A549 (cell line): ENCODE measurements at regions not wholly inside any gene's neighbourhood (a gene's known extent, or its start where the extent isn't known, plus 50 kb on each side); places are given as distances from the start of the nearest gene placed in this dataset.

Experiments
- ATAC-seq, 2 experiments: fragments of 200-7000 bp in 1 of 2; fragments of >200 bp in 1 of 2; cut with Nextera tagmentation in 1 of 2; cut with Tn5 transposase in 1 of 2; 3 replicates each; pipeline versions ENCODE4 v1.8.0 to v1.9.1; 2018 to 2020; ENCODE audit warnings: mild to moderate bottlenecking in 1 of 2, moderate library complexity in 1 of 2
- CTCF ChIA-PET: fragments of 300-600 bp; sonication (Branson Sonifier 250); formaldehyde crosslinking; extraction: SDS; loops from one replicate; lab custom pipeline; 2021; ENCODE audit warnings: antibody characterized with exemption, inconsistent platforms; lab: Yijun Ruan, JAX
- POLR2A ChIA-PET: fragments of 350-600 bp; formaldehyde crosslinking; extraction: SDS; loops from one replicate; lab custom pipeline; 2021; ENCODE audit warnings: antibody characterized with exemption, inconsistent platforms; lab: Yijun Ruan, JAX
- DNase-seq, 2 experiments: peaks; one replicate each; pipeline versions ENCODE4 v3.0.0 to v3.0.0-alpha.2; 2011 to 2016; ENCODE audit warnings: low read depth in 1 of 2, low spot score in 1 of 2
- FAIRE-seq: peaks from 2 replicates; lab custom pipeline; 2011; peaks lifted over from hg19 to GRCh38; lab: Jason Lieb, UNC
- H3K27ac ChIP-seq, 2 experiments: fragments of >200 bp; sonication (Bioruptor Twin); formaldehyde crosslinking; 3 replicates each; pipeline ENCODE4 v1.5.1; 2016 to 2017
- H3K4me1 ChIP-seq: fragments of >200 bp; sonication (Bioruptor Twin); formaldehyde crosslinking; 3 replicates; pipeline ENCODE4 v1.6.1; 2016
- H3K4me2 ChIP-seq: fragments of >200 bp; sonication (Bioruptor Twin); formaldehyde crosslinking; 3 replicates; pipeline ENCODE4 v1.6.1; 2016
- H3K4me3 ChIP-seq: fragments of >200 bp; sonication (Bioruptor Twin); formaldehyde crosslinking; 3 replicates; pipeline ENCODE4 v1.5.1; 2016
- H3K9me3 ChIP-seq: fragments of >200 bp; sonication (Bioruptor Twin); formaldehyde crosslinking; 3 replicates; pipeline ENCODE4 v1.6.1; 2016
- CBX2 ChIP-seq: fragments of 200-600 bp; sonication (generic); IDR thresholded peaks from 2 replicates; pipeline ENCODE4 v1.6.1; 2016; ENCODE audit warnings: low read depth, mild to moderate bottlenecking, borderline replicate concordance
- CBX8 ChIP-seq: fragments of 200-600 bp; sonication (generic); IDR thresholded peaks from 2 replicates; pipeline ENCODE4 v1.6.1; 2016
- EHF ChIP-seq: fragments of 250-450 bp; sonication (Bioruptor Pico); IDR thresholded peaks from 2 replicates; pipeline ENCODE4 v1.5.0; 2020; ENCODE audit warnings: mild to moderate bottlenecking
- EP300 ChIP-seq, 2 experiments: fragments of >200 bp; sonication (Bioruptor Twin); formaldehyde crosslinking; IDR thresholded peaks; 2 replicates in 1 of 2; 3 replicates in 1 of 2; pipeline ENCODE4 v1.6.1; 2016 to 2017
- FOSL2 ChIP-seq, 2 experiments: fragments of 450-650 bp in 1 of 2; fragments of >200 bp in 1 of 2; sonication (Bioruptor Twin) in 1 of 2; formaldehyde crosslinking; IDR thresholded peaks; 2 replicates each; pipeline versions ENCODE4 v1.5.0 to v1.6.1; 2016 to 2020; ENCODE audit warnings: mild to moderate bottlenecking in 1 of 2, moderate library complexity in 1 of 2
- FOXS1 ChIP-seq: fragments of 250-450 bp; sonication (Bioruptor Pico); IDR thresholded peaks from 2 replicates; pipeline ENCODE4 v1.5.0; 2020; ENCODE audit warnings: mild to moderate bottlenecking, moderate library complexity
- GATA3 ChIP-seq: IDR thresholded peaks from 2 replicates; pipeline ENCODE4 v1.6.1; 2012; ENCODE audit warnings: borderline replicate concordance
- HOXB13 ChIP-seq: fragments of 250-450 bp; sonication (Bioruptor Pico); IDR thresholded peaks from 2 replicates; pipeline ENCODE4 v1.5.0; 2020; ENCODE audit warnings: low read depth, mild to moderate bottlenecking, moderate library complexity
- JUN ChIP-seq, 2 experiments: fragments of >200 bp; sonication (Bioruptor Twin); formaldehyde crosslinking; IDR thresholded peaks; 2 replicates in 1 of 2; 3 replicates in 1 of 2; pipeline ENCODE4 v1.6.1; 2016 to 2017
- PHF8 ChIP-seq: fragments of 200-600 bp; sonication (generic); IDR thresholded peaks from 2 replicates; pipeline ENCODE4 v1.6.1; 2016; ENCODE audit warnings: low read depth, mild to moderate bottlenecking, antibody characterized with exemption, moderate library complexity, borderline replicate concordance
- POLR2A ChIP-seq: IDR thresholded peaks from 2 replicates; pipeline ENCODE4 v1.6.1; 2012; ENCODE audit warnings: mild to moderate bottlenecking, low read length
- RCOR1 ChIP-seq: fragments of 150-350 bp; IDR thresholded peaks from 2 replicates; pipeline ENCODE4 v1.6.1; 2014; ENCODE audit warnings: antibody characterized with exemption, low read length, low read depth
- RNF2 ChIP-seq: fragments of 200-600 bp; sonication (generic); IDR thresholded peaks from 2 replicates; pipeline ENCODE4 v1.6.1; 2016; ENCODE audit warnings: low read depth, mild to moderate bottlenecking, antibody characterized with exemption, moderate library complexity, borderline replicate concordance
- SMC3 ChIP-seq: fragments of >200 bp; sonication (Bioruptor Twin); formaldehyde crosslinking; IDR thresholded peaks from 3 replicates; pipeline ENCODE4 v1.6.1; 2018; ENCODE audit warnings: inconsistent platforms
- SREBF2 ChIP-seq: fragments of 450-650 bp; IDR thresholded peaks from 2 replicates; pipeline ENCODE4 v1.6.1; 2014; ENCODE audit warnings: mild to moderate bottlenecking, moderate library complexity
- TP53 ChIP-seq: fragments of 250-450 bp; sonication (Bioruptor Pico); IDR thresholded peaks from 2 replicates; pipeline ENCODE4 v1.5.0; 2021; ENCODE audit warnings: mild to moderate bottlenecking, moderate library complexity
- ZC3H11A ChIP-seq: fragments of 450-650 bp; IDR thresholded peaks from 2 replicates; pipeline ENCODE4 v1.6.1; 2014; ENCODE audit warnings: antibody characterized with exemption, mild to moderate bottlenecking
- ZFP36 ChIP-seq: fragments of 450-650 bp; IDR thresholded peaks from 2 replicates; pipeline ENCODE4 v1.6.1; 2014; ENCODE audit warnings: borderline replicate concordance; ENCODE audit not compliant: partially characterized antibody
- ZSCAN20 ChIP-seq: fragments of 250-450 bp; sonication (Bioruptor Pico); IDR thresholded peaks from 2 replicates; pipeline ENCODE4 v1.8.0; 2022; ENCODE audit warnings: mild to moderate bottlenecking, moderate library complexity
- WGBS: methylation state at CpG from one replicate; pipeline ENCODE4 v1.1.6; 2017; ENCODE audit errors: missing lambda C conversion rate; 5-methylcytosine and 5-hydroxymethylcytosine counted together
- TF ChIP-seq, protein P1 (sequence below): fragments of 200-600 bp; sonication (generic); IDR thresholded peaks from 2 replicates; pipeline ENCODE4 v1.6.1; 2016; ENCODE audit warnings: antibody characterized with exemption, mild to moderate bottlenecking, moderate library complexity
- TF ChIP-seq, protein P2 (sequence below): IDR thresholded peaks from 2 replicates; pipeline ENCODE4 v1.6.1; 2012
- TF ChIP-seq, protein P3 (sequence below): fragments of 250-450 bp; sonication (Bioruptor Pico); IDR thresholded peaks from 2 replicates; pipeline ENCODE4 v1.5.0; 2020; ENCODE audit warnings: low read depth, mild to moderate bottlenecking, moderate library complexity
- TF ChIP-seq, protein P4 (sequence below): IDR thresholded peaks from 2 replicates; pipeline ENCODE4 v1.6.1; 2012

DNA sequence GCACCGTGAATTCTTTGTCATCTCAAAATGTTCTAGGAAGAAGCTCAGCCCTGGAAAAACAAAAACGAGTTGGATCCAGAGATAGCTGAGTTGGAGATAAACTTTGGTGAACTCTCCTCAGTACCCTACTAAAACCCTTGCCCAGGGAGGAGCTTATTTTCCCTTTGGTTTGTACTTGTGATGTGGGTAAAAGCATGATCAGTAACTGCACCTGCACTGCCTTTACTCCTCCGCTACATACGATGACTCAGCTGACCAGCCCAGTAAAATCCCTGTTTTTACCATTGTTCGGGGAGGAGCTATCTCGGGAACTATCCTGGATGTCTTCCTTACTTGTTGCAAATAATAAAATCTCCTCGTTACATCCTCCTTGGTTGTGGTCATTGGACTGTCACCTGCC, 359.3 kb downstream of the SH2D4B start:
- no peak overlapping the region for H3K27ac ChIP-seq
- no peaks in the 10 kb centered on the region for H3K9me3 ChIP-seq
- H3K4me2 ChIP-seq, result no peak overlapping the region
- FAIRE-seq (no peak), ATAC-seq (no peak), DNase-seq (no peak)
- H3K4me1 ChIP-seq, result no peaks in the 10 kb centered on the region
- TF ChIP-seq JUN (IDR thresholded peaks at IDR 0.05) (no peak), TP53 (CRISPR knock-in tag) (no peak), RNF2 (no peak), EHF (CRISPR knock-in tag) (no peak), ZSCAN20 (CRISPR knock-in tag) (no peak), CBX8 (no peak), HOXB13 (CRISPR knock-in tag) (no peak), FOSL2 (IDR thresholded peaks at IDR 0.05) (no peak), FOSL2 (CRISPR knock-in tag; IDR thresholded peaks at IDR 0.05) (no peak), PHF8 (no peak), SMC3 (no peak), CBX2 (no peak), FOXS1 (CRISPR knock-in tag) (no peak)
- TF ChIP-seq, protein P1, sequence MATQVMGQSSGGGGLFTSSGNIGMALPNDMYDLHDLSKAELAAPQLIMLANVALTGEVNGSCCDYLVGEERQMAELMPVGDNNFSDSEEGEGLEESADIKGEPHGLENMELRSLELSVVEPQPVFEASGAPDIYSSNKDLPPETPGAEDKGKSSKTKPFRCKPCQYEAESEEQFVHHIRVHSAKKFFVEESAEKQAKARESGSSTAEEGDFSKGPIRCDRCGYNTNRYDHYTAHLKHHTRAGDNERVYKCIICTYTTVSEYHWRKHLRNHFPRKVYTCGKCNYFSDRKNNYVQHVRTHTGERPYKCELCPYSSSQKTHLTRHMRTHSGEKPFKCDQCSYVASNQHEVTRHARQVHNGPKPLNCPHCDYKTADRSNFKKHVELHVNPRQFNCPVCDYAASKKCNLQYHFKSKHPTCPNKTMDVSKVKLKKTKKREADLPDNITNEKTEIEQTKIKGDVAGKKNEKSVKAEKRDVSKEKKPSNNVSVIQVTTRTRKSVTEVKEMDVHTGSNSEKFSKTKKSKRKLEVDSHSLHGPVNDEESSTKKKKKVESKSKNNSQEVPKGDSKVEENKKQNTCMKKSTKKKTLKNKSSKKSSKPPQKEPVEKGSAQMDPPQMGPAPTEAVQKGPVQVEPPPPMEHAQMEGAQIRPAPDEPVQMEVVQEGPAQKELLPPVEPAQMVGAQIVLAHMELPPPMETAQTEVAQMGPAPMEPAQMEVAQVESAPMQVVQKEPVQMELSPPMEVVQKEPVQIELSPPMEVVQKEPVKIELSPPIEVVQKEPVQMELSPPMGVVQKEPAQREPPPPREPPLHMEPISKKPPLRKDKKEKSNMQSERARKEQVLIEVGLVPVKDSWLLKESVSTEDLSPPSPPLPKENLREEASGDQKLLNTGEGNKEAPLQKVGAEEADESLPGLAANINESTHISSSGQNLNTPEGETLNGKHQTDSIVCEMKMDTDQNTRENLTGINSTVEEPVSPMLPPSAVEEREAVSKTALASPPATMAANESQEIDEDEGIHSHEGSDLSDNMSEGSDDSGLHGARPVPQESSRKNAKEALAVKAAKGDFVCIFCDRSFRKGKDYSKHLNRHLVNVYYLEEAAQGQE, result no peak
- TF ChIP-seq, protein P2, sequence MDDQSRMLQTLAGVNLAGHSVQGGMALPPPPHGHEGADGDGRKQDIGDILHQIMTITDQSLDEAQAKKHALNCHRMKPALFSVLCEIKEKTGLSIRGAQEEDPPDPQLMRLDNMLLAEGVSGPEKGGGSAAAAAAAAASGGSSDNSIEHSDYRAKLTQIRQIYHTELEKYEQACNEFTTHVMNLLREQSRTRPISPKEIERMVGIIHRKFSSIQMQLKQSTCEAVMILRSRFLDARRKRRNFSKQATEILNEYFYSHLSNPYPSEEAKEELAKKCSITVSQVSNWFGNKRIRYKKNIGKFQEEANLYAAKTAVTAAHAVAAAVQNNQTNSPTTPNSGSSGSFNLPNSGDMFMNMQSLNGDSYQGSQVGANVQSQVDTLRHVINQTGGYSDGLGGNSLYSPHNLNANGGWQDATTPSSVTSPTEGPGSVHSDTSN, result no peak
- POLR2A ChIA-PET, result no interaction called here
- WGBS, result 16% methylated on average over 7 of the region's 7 CpGs
- H3K4me3 ChIP-seq, result no peak overlapping the region
- CTCF ChIA-PET, result interaction anchor here (1.4 kb wide), 1 partner anchor 28 kb away, joined by 3 read pairs; no protein-coding TSS in a partner anchor

DNA sequence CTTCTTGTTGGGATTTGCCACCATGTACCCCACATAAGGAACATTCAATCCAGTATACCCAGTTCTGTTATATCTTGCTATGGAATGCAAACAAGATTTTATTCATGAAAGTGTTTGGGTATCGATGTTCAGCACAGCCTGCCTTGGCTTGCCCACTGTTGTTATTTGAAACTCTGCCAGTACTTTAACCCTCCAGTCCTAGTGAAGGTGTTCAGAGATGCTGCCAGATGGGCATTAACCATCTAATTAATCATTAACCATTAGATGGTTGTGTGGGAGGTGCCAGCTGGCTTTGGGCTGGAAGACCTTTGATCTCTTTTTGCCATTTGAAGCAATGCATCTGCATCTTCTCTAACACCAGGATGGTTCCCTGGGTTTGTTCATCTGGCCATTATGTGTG, 363.0 kb downstream of the SH2D4B start:
- H3K9me3 ChIP-seq, result no peaks in the 10 kb centered on the region
- FAIRE-seq, result no peak
- no peak overlapping the region for H3K4me2 ChIP-seq
- DNase-seq, result no peak
- no peaks in the 10 kb centered on the region for H3K4me1 ChIP-seq
- TF ChIP-seq, protein P1, result no peak
- TF ChIP-seq RCOR1, result no peak
- TF ChIP-seq, protein P3, sequence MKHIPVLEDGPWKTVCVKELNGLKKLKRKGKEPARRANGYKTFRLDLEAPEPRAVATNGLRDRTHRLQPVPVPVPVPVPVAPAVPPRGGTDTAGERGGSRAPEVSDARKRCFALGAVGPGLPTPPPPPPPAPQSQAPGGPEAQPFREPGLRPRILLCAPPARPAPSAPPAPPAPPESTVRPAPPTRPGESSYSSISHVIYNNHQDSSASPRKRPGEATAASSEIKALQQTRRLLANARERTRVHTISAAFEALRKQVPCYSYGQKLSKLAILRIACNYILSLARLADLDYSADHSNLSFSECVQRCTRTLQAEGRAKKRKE, result no peak
- no peak for TF ChIP-seq RNF2
- no peak for TF ChIP-seq CBX2
- no peak for TF ChIP-seq ZFP36
- no peak for TF ChIP-seq ZC3H11A
- TF ChIP-seq, protein P4, sequence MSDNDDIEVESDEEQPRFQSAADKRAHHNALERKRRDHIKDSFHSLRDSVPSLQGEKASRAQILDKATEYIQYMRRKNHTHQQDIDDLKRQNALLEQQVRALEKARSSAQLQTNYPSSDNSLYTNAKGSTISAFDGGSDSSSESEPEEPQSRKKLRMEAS, result no peak
- TF ChIP-seq GATA3, result no peak
- no peak for TF ChIP-seq FOXS1 (CRISPR knock-in tag)
- TF ChIP-seq JUN (IDR thresholded peaks at IDR 0.05), result no peak
- no peak for TF ChIP-seq EP300 (IDR thresholded peaks at IDR 0.05)
- no peak for TF ChIP-seq SREBF2
- TF ChIP-seq POLR2A, result no peak
- H3K4me3 ChIP-seq, result no peak overlapping the region
- no peak for ATAC-seq
- 0% methylated on average over 1 of the region's 1 CpG for WGBS
- ChIA-PET CTCF (interaction anchor here (0.9 to 1.5 kb wide), 2 partner anchors 10 to 24 kb away, joined by 4 read pairs; no protein-coding TSS in a partner anchor), POLR2A (no interaction called here)
- no peak overlapping the region for H3K27ac ChIP-seq
